HAP-1 (cell line): ENCODE measurements at regions not wholly inside any gene's neighbourhood (a gene's known extent, or its start where the extent isn't known, plus 50 kb on each side); places are given as distances from the start of the nearest gene placed in this dataset.
"Not testable (repeated sequence)": the region's sequence is repeated elsewhere in the genome, so short reads cannot be mapped to it uniquely, and the experiment has no call there.

Source experiments
- DNase-seq, 2 experiments: peaks; one replicate each; pipeline ENCODE4 v3.0.0-alpha.2; 2016 to 2020; ENCODE audit warnings: low spot score in 2 of 2
- H3K27me3 ChIP-seq: fragments of 250-450 bp; sonication (Bioruptor Pico); 2 replicates; pipeline ENCODE4 v1.5.1; 2020; ENCODE audit warnings: low read depth, mild to moderate bottlenecking, moderate library complexity
- H3K36me3 ChIP-seq: fragments of 250-450 bp; sonication (Bioruptor Pico); replicated peaks from 2 replicates; pipeline ENCODE4 v1.5.1; 2020; ENCODE audit warnings: mild to moderate bottlenecking
- H3K4me1 ChIP-seq: fragments of 250-450 bp; sonication (Bioruptor Pico); 2 replicates; pipeline ENCODE4 v1.5.1; 2020; ENCODE audit warnings: mild to moderate bottlenecking
- H3K4me3 ChIP-seq: fragments of 250-450 bp; sonication (Bioruptor Pico); 2 replicates; pipeline ENCODE4 v1.5.1; 2020; ENCODE audit warnings: mild to moderate bottlenecking, moderate library complexity
- H3K9me3 ChIP-seq: fragments of 250-450 bp; sonication (Bioruptor Pico); 2 replicates; pipeline ENCODE4 v1.5.1; 2020; ENCODE audit warnings: mild to moderate bottlenecking, moderate library complexity
- in situ Hi-C: fragments of 300-500 bp; cut with MboI; formaldehyde crosslinking; loops from 3 replicates; pipeline ENCODE4 v1.14.3; 2020; ENCODE audit warnings: low sequenced_read_pairs, inconsistent platforms, mixed read lengths

GRCh38 chr4:71882113-71882841, 98.4 kb upstream of the GC start:
- DNase-seq: no peak
- Histone ChIP-seq H3K4me1 (no peaks in the 10 kb centered on the region; the same call in 1 of the 2 replicates), H3K27me3 (no peaks in the 10 kb centered on the region), H3K36me3 (no peaks in the 10 kb centered on the region), H3K9me3 (peaks cover 2% of the 10 kb centered on the region; the same call in 1 of the 2 replicates), H3K4me3 (no peak overlapping the region)
- in situ Hi-C loops: no loop called here

GRCh38 chr4:71900366-71900765, 116.5 kb upstream of the GC start:
- DNase-seq, H3K9me3 ChIP-seq, H3K4me1 ChIP-seq, H3K4me3 ChIP-seq, H3K27me3 ChIP-seq, in situ Hi-C loops, H3K36me3 ChIP-seq: not testable (repeated sequence)

GRCh38 chr4:71905594-71905993, 121.7 kb upstream of the GC start:
- H3K9me3 ChIP-seq, H3K4me3 ChIP-seq, in situ Hi-C loops, H3K36me3 ChIP-seq, DNase-seq, H3K4me1 ChIP-seq, H3K27me3 ChIP-seq: not testable (repeated sequence)

DNA sequence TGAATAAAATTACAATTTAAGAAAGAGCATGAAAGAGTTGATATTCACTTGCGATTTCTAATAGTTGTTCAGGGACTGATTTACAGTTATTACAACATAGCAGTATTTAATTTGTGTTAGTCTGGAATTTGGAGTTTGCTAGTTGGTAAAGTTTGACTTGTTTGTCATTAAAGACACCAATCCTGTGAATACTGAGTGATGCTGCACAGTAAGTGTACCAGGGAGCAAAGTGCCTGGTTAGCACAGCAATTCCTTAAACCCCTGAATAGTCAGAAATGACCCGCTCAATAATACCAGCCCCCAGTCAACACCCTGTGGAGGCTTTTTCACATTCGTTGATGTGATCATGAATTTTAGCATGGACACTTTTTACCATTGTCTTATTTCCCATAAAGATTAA, 122.2 kb upstream of the GC start:
- H3K36me3 ChIP-seq: no peaks in the 10 kb centered on the region
- H3K9me3 ChIP-seq: no peaks in the 10 kb centered on the region
- H3K4me3 ChIP-seq: no peak overlapping the region
- no peaks in the 10 kb centered on the region for H3K4me1 ChIP-seq
- H3K27me3 ChIP-seq: 0 out of 2 replicates have a peak, but pooled peaks cover 2% of the 10 kb centered on the region
- DNase-seq: no peak
- in situ Hi-C loops: no loop called here

DNA sequence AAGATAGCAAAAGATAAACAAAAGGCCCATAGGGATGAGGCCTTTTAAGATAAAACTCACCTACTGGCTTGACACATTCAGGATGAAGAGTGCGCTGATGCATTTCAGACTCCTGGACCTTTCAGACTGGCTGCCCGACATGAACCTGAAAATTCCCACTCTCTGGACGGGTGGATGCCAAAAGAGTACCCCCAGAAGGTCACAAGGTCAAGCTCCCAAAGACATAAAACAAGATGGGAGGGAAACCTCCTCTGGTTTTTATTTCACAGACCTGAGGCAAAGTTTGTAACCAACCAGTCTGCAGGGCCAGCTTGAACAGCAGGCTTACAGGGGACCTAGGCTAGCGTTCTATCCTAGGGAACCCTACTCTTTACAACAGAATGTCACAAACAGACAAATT, 123.2 kb upstream of the GC start:
- DNase-seq: no peak
- Histone ChIP-seq H3K9me3 (no peaks in the 10 kb centered on the region), H3K27me3 (0 out of 2 replicates have a peak, but pooled peaks cover 1% of the 10 kb centered on the region), H3K36me3 (no peaks in the 10 kb centered on the region), H3K4me1 (no peaks in the 10 kb centered on the region), H3K4me3 (no peak overlapping the region)
- in situ Hi-C loops: no loop called here

GRCh38 chr4:71907782-71908181, 123.9 kb upstream of the GC start:
- Histone ChIP-seq H3K36me3 (no peaks in the 10 kb centered on the region), H3K9me3 (no peaks in the 10 kb centered on the region), H3K4me1 (no peaks in the 10 kb centered on the region), H3K4me3 (no peak overlapping the region), H3K27me3 (no peaks in the 10 kb centered on the region)
- in situ Hi-C loops: no loop called here
- no peak for DNase-seq

- in situ Hi-C loops: no loop called here
Observed at GRCh38 chr4:71913275-71913674, 118.5 kb upstream of the NPFFR2 start.

GRCh38 chr4:71923070-71923469, 108.7 kb upstream of the NPFFR2 start:
- no peaks in the 10 kb centered on the region for H3K4me1 ChIP-seq
- no peak for DNase-seq
- H3K36me3 ChIP-seq: no peaks in the 10 kb centered on the region
- H3K27me3 ChIP-seq: no peaks in the 10 kb centered on the region
- H3K9me3 ChIP-seq: no peaks in the 10 kb centered on the region
- in situ Hi-C loops: no loop called here
- no peak overlapping the region for H3K4me3 ChIP-seq

More at GRCh38 chr4:71913275-71913674, 118.5 kb upstream of the NPFFR2 start:
- Histone ChIP-seq H3K4me3 (no peak overlapping the region), H3K9me3 (no peaks in the 10 kb centered on the region), H3K27me3 (no peaks in the 10 kb centered on the region), H3K4me1 (no peaks in the 10 kb centered on the region), H3K36me3 (no peaks in the 10 kb centered on the region)
- no peak for DNase-seq

- H3K9me3 ChIP-seq: no peaks in the 10 kb centered on the region
- no peaks in the 10 kb centered on the region for H3K27me3 ChIP-seq
- no peaks in the 10 kb centered on the region for H3K4me1 ChIP-seq
- no peak for DNase-seq
- in situ Hi-C loops: no loop called here
- no peaks in the 10 kb centered on the region for H3K36me3 ChIP-seq
- no peak overlapping the region for H3K4me3 ChIP-seq
Observed at GRCh38 chr4:71930459-71930858, 101.3 kb upstream of the NPFFR2 start.

GRCh38 chr4:71932941-71933340, 98.9 kb upstream of the NPFFR2 start:
- in situ Hi-C loops: no loop called here
- H3K4me1 ChIP-seq: no peaks in the 10 kb centered on the region
- H3K9me3 ChIP-seq: no peaks in the 10 kb centered on the region
- no peak for DNase-seq
- H3K4me3 ChIP-seq: no peak overlapping the region
- H3K27me3 ChIP-seq: no peaks in the 10 kb centered on the region
- H3K36me3 ChIP-seq: no peaks in the 10 kb centered on the region

DNA sequence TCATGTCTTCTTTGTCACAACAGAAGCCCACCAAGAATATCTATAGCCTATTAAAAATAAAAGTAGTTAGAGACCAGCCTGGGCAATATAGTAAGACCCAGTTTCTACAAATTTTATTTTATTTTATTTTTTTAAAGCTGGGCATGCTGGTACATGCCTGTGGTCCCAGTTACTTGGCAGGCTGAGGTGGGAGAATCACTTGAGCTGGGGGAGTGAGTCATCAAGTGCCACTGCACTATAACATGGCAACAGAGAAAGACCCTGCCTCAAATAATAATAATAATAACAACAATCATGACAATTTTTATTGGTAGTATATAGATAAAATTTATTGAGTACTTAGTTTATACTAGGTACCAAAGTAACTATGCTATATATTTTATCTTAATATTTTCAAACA, 93.0 kb upstream of the NPFFR2 start:
- no peaks in the 10 kb centered on the region for H3K4me1 ChIP-seq
- in situ Hi-C loops: no loop called here
- no peak overlapping the region for H3K4me3 ChIP-seq
- no peak for DNase-seq
- no peaks in the 10 kb centered on the region for H3K27me3 ChIP-seq
- H3K9me3 ChIP-seq: no peaks in the 10 kb centered on the region
- H3K36me3 ChIP-seq: no peaks in the 10 kb centered on the region

GRCh38 chr4:71941001-71941400, 90.8 kb upstream of the NPFFR2 start:
- in situ Hi-C loops: no loop called here
- H3K27me3 ChIP-seq: no peaks in the 10 kb centered on the region
- H3K4me3 ChIP-seq: no peak overlapping the region
- no peaks in the 10 kb centered on the region for H3K9me3 ChIP-seq
- H3K36me3 ChIP-seq: no peaks in the 10 kb centered on the region
- peak; percentile 43 to 49 for DNase-seq
- no peaks in the 10 kb centered on the region for H3K4me1 ChIP-seq

- Histone ChIP-seq H3K4me1 (no peaks in the 10 kb centered on the region), H3K9me3 (no peaks in the 10 kb centered on the region), H3K27me3 (no peaks in the 10 kb centered on the region), H3K36me3 (no peaks in the 10 kb centered on the region), H3K4me3 (no peak overlapping the region)
- no peak for DNase-seq
- in situ Hi-C loops: no loop called here
Observed at GRCh38 chr4:71944956-71945355, 86.8 kb upstream of the NPFFR2 start.

DNA sequence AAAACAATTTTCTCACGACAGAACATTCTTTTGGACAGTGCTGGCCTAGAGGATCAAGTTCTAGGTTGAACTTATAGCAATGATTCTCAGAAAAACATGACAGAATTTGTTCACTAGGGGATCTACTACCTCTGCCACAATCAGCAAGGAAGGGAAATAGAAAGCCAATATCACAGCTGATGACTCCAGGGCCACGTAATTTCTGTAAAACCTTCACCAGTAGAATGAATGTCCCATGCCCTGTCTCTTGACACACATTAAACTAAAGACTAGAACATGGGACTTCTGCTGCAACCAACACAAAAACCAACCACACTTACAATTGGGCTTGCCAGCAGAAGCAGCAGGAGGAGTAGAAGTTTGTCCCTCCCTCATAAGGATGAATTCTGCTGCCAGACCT, 86.0 kb upstream of the NPFFR2 start:
- in situ Hi-C loops: no loop called here
- Histone ChIP-seq H3K9me3 (no peaks in the 10 kb centered on the region), H3K4me3 (no peak overlapping the region), H3K36me3 (no peaks in the 10 kb centered on the region), H3K27me3 (no peaks in the 10 kb centered on the region), H3K4me1 (no peaks in the 10 kb centered on the region)
- DNase-seq: no peak

DNA sequence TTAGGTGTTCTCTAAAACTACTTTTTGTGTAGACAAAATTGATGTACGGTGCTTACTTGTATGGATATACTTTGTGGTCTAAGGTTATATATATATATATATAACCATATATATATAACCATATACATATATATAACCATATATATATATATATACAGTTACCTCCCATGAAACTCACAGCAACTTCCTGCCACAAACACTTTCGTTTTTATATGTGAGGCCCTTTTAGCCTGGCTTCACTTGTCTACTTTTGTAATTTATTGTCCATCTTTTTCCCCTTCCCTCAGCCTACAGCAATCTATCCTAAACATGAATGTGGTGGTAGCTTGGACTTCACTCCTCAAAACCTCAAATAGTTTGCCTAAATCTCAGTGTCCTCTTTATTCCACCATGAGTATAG, 72.8 kb upstream of the NPFFR2 start:
- DNase-seq: no peak
- in situ Hi-C loops: no loop called here
- Histone ChIP-seq H3K36me3 (no peaks in the 10 kb centered on the region), H3K4me1 (no peaks in the 10 kb centered on the region), H3K9me3 (no peaks in the 10 kb centered on the region), H3K27me3 (no peaks in the 10 kb centered on the region), H3K4me3 (no peak overlapping the region)
